ENCODE measurements at regions not wholly inside any gene's neighbourhood (a gene's known extent, or its start where the extent isn't known, plus 50 kb on each side); places are given as distances from the start of the nearest gene placed in this dataset.
"Not testable (repeated sequence)": the region's sequence is repeated elsewhere in the genome, so short reads cannot be mapped to it uniquely, and the experiment has no call there.

GRCh38 chr6:168369786-168370185, 50.2 kb upstream of the DACT2 start:
- DNase-seq, result no peak

- DNase-seq, result no peak
Observed at GRCh38 chr6:168370310-168370991, 50.9 kb upstream of the DACT2 start.

- no peak for DNase-seq
Observed at GRCh38 chr6:168371185-168371584, 51.6 kb upstream of the DACT2 start.

GRCh38 chr6:168371618-168371980, 52.0 kb upstream of the DACT2 start:
- DNase-seq, result no peak

GRCh38 chr6:168371981-168372711, 52.6 kb upstream of the DACT2 start:
- no peak for DNase-seq

- DNase-seq, result no peak
Observed at GRCh38 chr6:168372889-168373288, 53.3 kb upstream of the DACT2 start.

GRCh38 chr6:168373389-168373788, 53.8 kb upstream of the DACT2 start:
- DNase-seq, result no peak

GRCh38 chr6:168374051-168374502, 54.5 kb upstream of the DACT2 start:
- DNase-seq, result no peak

GRCh38 chr6:168374541-168375071, 55.0 kb upstream of the DACT2 start:
- DNase-seq, result no peak

- no peak for DNase-seq
Observed at GRCh38 chr6:168376120-168376519, 56.5 kb upstream of the DACT2 start.

- no peak for DNase-seq
Observed at GRCh38 chr6:168376811-168377483, 57.4 kb upstream of the DACT2 start.

GRCh38 chr6:168377484-168377855, 57.9 kb upstream of the DACT2 start:
- no peak for DNase-seq

GRCh38 chr6:168377856-168378832, 58.6 kb upstream of the DACT2 start:
- no peak for DNase-seq

GRCh38 chr6:168379579-168379978, 60.0 kb upstream of the DACT2 start:
- DNase-seq, result not testable (repeated sequence)

- not testable (repeated sequence) for DNase-seq
Observed at GRCh38 chr6:168380166-168380955, 60.6 kb upstream of the SMOC2 start.

GRCh38 chr6:168380956-168381605, 59.9 kb upstream of the SMOC2 start:
- DNase-seq, result no peak

- peak; percentile 18 for DNase-seq
Observed at GRCh38 chr6:168381726-168382458, 59.1 kb upstream of the SMOC2 start.

- no peak for DNase-seq
Observed at GRCh38 chr6:168383062-168383854, 57.7 kb upstream of the SMOC2 start.
